Glomerular endothelial cell (primary cell): ENCODE measurements at regions not wholly inside any gene's neighbourhood (a gene's known extent, or its start where the extent isn't known, plus 50 kb on each side); places are given as distances from the start of the nearest gene placed in this dataset.
"Not testable (repeated sequence)": the region's sequence is repeated elsewhere in the genome, so short reads cannot be mapped to it uniquely, and the experiment has no call there.

Experiments used
- DNase-seq: peaks from one replicate; pipeline ENCODE4 v3.0.0-alpha.2; 2011; ENCODE audit warnings: low read depth, low spot score; ENCODE audit errors: extremely low read depth

DNA sequence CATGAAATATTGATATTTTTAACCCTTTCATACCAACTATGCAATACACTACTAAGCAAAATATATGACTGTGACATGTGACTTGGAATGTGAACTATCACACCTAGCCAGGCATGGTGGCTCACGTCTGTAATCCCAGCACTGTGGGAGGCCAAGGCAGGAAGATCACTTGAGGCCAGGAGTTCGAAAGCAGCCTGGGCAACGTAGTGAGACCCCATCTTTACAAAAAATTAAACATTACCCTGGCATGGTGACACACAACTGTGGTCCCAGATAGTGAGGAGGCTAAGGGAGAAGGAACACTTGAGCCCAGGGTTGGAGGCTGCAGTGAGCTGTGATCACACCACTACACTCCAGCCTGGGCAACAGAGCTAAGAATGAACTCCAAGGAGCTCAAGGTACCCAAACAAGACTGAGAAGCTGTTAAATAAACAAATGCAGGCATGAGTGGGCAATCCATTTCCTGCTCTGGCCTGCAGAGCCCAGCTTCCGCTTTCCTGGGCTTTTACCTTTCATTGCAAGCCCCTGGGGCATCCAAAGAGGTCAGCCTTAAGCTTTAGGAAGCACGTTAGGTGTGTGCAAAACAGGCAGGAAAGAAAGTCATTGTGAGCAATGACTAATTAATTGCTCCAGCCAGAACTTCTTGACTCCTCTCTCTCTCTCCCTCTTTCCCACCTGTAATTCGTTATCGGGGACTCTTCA is 162.1 kb upstream of the FOXK1 start:
- no peak for DNase-seq

DNA sequence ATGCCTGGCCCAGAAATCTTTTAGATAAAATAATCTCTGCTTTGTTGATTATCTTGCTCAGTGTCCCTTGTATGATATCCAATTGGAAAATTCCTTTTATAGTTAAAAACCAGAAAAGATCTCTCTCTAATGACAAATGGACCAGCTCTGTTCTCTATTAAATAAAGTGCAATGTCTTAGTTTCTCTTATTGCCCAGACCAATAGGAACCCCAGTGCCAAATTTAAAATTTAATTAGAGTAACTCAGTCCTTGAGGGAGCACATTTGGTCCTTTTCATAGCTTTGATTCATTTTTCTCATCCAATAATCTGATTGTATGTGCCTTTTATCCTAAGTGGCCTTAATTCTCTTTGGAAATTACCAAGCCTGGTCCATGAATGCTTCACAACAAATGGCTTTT is 158.9 kb upstream of the FOXK1 start:
- DNase-seq: no peak

- DNase-seq: no peak
These were observed 158.2 kb upstream of the FOXK1 start for GRCh38 chr7:4523873-4524272.

DNA sequence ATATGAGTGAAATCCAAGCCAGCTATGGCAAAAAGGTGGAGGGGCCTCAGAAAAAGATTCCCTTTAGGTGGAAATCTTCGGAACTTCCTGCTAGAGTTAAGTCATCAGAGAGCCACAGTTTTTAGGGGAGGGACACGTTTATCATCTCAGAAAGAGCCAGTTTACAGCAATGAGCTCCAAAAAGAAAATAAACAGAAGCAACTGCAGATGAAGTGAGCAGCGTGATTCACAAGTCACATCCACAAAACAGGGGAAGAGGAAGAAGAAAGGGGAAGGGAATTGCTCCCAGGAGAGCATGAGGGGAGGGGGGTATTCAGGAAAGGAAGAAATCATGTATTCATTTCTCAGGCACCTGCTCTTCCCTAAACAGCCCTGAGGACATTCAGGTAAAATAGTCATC is 156.2 kb upstream of the FOXK1 start:
- no peak for DNase-seq

- DNase-seq: no peak
These were observed 154.0 kb upstream of the FOXK1 start for GRCh38 chr7:4527988-4528636.

GRCh38 chr7:4531236-4531635 is 150.9 kb upstream of the FOXK1 start:
- no peak for DNase-seq

- DNase-seq: not testable (repeated sequence)
These were observed 148.8 kb upstream of the FOXK1 start for GRCh38 chr7:4533339-4533738.

DNA sequence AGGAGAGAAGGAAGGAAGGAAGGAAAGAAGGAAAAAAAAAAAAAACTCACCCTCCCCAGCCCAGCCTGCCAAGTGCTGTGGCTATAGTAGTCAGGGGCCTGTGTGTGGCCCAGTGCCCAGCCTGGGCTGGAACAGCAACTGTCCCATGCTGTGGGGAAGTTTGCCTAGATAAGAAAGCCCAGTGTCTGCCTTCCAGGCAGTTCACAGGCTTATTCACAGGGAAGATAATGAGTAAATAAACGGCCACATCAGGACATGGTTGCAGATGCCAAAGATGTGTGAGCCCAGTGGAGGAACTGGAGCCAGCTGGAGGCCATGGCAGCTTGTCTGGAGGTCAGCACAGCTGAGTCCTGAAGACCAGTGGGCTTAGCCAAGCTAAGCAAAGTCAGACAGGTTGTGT is 132.4 kb upstream of the FOXK1 start:
- DNase-seq: no peak

DNA sequence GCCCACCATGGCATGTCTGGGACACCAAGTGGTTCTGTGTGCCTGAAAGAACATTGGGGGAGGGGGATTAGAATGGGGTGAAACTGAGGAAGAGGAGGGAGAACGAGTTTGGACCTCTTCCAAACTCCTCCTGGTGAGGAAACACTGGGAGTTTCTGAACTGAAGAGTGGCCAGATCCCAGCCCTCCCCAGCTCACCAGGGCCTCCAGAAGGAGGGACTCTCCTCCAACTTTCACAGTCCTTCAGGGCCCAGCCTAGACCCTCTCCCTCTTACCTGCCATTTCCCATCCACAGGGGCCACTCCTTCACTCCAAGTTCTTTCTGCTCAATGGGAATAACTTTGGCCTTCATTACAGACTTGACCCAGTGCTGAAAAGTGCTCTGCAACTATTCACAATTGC is 132.0 kb upstream of the FOXK1 start:
- DNase-seq: no peak

GRCh38 chr7:4552985-4553384 is 129.1 kb upstream of the FOXK1 start:
- no peak for DNase-seq

DNA sequence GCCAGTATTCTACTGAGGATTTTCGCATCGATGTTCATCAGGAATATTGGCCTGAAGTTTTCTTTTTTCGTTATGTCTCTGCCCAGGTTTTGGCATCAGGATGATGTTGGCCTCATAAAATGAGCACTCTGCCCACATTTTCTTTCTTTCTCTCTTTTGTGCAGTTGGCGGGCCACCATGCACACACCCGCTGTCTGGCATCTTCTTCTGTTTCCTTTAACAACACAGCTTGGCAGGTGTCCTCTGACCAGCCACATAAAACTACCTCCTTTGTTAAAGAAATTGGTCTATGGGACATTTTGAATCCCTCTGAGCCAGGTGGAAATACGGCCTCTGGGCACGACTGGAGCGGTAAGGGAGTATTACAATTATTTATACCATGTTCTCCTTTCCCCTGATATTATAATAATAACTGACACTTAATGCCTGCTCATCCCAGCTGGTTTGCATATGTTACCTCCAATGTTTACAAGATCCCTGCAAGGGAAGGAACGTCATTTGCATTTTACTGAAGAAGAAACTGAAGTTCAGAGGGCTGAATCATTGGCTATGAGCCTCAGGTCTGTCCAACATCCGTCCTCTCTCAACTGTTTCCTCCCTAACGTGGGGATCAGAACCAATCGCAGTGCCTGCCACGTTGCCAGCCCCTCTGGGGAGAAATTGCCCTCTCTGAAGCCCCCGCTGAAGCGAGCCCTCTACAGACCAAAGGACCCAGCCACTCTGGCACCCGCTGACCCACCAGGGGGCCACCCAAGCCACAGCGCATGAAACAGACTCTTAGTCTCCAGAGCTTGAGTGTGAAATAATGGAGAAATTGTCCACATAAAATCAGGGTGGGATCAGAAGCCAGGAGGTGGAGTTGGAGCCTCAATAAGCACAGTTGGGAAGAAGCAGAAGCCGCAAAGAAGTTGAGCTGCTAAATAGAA is 125.0 kb upstream of the FOXK1 start:
- no peak for DNase-seq

- DNase-seq: no peak
These were observed 120.3 kb upstream of the FOXK1 start for GRCh38 chr7:4561795-4562194.

DNA sequence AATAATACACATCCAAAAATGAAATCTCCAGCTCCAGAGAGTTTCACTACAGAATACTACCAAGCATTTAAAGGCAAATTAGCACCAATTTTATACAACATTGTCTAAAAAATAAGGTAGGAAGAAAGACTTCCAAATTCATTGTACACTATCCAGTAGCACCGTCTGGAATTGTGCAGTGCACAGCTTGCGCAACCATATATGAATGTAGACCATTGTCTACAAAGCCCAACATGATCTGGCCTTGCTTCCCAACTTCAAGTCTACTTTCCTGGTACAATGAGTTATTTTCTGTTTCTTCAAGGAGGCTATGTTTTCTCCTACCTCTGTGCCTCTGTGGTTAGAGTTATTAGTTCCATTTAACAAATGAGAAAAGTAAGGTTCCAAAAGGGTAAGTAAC is 115.4 kb upstream of the FOXK1 start:
- no peak for DNase-seq

DNA sequence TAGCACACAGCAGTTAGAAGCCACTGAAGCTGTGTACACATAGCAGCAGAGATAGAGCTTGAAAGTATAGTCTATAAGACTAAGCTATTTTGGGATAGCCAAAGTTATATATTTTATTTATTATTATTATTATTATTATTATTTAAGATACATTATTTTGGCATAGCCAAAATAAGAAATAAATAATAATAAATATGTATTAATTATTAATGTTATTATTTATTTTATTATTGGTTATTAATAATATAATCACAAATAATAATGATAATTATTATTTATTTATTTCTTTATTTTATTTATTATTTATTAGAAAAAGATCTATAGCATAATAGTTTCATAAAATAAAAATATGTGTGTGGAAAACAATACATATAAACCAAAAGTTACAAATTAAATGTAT is 107.2 kb upstream of the FOXK1 start:
- DNase-seq: no peak

- no peak for DNase-seq
These were observed 106.8 kb upstream of the FOXK1 start for GRCh38 chr7:4575254-4575653.

GRCh38 chr7:4602905-4603842 is 78.9 kb upstream of the FOXK1 start:
- no peak for DNase-seq

- no peak for DNase-seq
These were observed 78.3 kb upstream of the FOXK1 start for GRCh38 chr7:4603843-4604231.

DNA sequence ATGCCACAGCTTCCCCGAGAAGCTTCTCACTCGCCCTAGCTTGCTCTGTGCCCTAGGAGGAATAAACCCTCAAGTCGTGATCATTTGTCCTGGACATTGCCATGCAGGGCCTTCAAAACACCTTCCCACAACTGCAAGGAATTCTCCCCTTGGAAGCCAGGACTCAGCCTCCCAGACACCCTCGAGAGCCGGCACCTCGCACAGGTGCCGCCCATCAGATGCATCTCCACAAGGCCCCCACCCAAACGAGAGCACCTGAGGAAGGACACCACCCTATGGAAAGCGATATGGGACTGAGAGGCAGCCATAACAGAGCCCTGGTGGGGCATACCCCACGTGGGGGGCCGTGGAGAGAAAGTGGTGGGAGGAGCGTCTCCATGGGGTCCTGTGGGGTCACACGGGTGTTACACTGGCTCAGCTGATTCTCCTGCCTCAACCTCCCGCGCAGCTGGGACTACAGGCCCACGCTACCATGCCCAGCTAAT is 77.6 kb upstream of the FOXK1 start:
- no peak for DNase-seq

DNA sequence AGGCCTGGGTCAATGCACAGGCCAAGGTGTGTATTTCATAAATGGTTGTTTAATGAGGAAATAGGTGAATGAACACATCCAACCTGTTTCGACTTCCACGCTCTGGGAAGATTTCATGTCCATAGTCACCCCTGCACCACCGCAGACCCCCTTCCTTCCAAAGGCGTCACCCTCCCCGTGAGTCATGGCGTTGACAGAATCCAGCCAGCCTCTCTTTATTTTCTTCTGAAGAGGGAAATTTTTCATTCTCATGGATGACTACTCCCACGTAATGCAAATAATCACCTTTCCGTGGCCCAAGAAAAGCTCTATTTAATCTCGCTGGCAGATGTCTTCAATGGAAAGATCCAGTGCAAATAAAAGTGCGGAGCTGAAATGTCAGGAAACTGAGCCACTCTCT is 75.3 kb upstream of the FOXK1 start:
- no peak for DNase-seq

DNA sequence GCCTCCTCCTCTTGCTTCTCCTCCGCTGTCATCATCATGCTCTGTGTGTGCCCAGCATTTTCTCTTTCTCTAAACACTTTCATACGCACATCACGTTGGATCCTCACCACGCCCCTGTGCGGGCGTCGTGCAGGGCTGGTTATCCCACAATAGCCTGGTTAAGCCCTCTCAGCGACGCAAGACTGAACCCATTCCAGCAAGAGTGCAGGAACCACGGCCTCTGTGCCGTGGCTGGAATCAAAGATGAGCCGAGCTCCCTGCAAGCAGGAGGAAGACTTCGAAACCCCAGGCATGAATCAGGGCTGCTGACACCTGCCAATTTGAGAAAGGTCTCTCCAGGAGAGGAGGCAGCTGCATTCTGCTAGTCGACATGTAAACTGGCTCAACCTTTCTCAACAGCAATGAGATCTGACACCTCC is 74.8 kb upstream of the FOXK1 start:
- no peak for DNase-seq
